Tibial artery (tissue), 4 donors: ENCODE measurements at regions not wholly inside any gene's neighbourhood (a gene's known extent, or its start where the extent isn't known, plus 50 kb on each side); places are given as distances from the start of the nearest gene placed in this dataset.

ENCODE experiments used
- DNase-seq, 2 donors: peaks; one replicate each; pipeline ENCODE4 v3.0.0-alpha.2; 2019
- H3K27ac ChIP-seq, 2 donors: fragments of 200-600 bp; sonication (generic) in 1 of 2; 1 replicate in 1 of 2; 2 replicates in 1 of 2; pipeline ENCODE4 v1.5.1; 2018 to 2019; ENCODE audit warnings: mild to moderate bottlenecking in 1 of 2
- H3K27me3 ChIP-seq, 2 donors: fragments of 200-600 bp; sonication (generic) in 1 of 2; one replicate each; pipeline versions ENCODE4 v1.5.1 to v1.6.0; 2016 to 2019
- H3K36me3 ChIP-seq, 3 donors: fragments of 200-600 bp; sonication (generic) in 2 of 3; one replicate each; pipeline ENCODE4 v1.5.1; 2016 to 2019; ENCODE audit warnings: mild to moderate bottlenecking in 2 of 3
- H3K4me1 ChIP-seq, 4 donors: fragments of 200-600 bp; sonication (generic) in 2 of 4; 1 replicate in 3 of 4; 2 replicates in 1 of 4; pipeline ENCODE4 v1.5.1; 2016 to 2019
- H3K4me3 ChIP-seq, 2 donors: fragments of 200-600 bp; sonication (generic) in 1 of 2; 1 replicate in 1 of 2; 2 replicates in 1 of 2; pipeline ENCODE4 v1.5.1; 2018 to 2019; ENCODE audit warnings: mild to moderate bottlenecking in 2 of 2
- H3K9me3 ChIP-seq, 3 donors: fragments of 200-600 bp; sonication (generic) in 1 of 3; one replicate each; pipeline ENCODE4 v1.5.1; 2016 to 2019
- intact Hi-C: fragments of 100-400 bp; cut with DNase I; formaldehyde crosslinking; loops from one replicate; pipeline ENCODE4 v1.15.0; 2023; ENCODE audit warnings: low total_unique reads
- TF ChIP-seq, protein P1 (sequence below), 2 experiments: fragments of 200-600 bp in 1 of 2; fragments of 450-650 bp in 1 of 2; IDR thresholded peaks; one replicate each; pipeline ENCODE4 v1.5.1; 2017 to 2019; ENCODE audit warnings: antibody characterized with exemption in 2 of 2, mild to moderate bottlenecking in 1 of 2, moderate library complexity in 1 of 2

DNA sequence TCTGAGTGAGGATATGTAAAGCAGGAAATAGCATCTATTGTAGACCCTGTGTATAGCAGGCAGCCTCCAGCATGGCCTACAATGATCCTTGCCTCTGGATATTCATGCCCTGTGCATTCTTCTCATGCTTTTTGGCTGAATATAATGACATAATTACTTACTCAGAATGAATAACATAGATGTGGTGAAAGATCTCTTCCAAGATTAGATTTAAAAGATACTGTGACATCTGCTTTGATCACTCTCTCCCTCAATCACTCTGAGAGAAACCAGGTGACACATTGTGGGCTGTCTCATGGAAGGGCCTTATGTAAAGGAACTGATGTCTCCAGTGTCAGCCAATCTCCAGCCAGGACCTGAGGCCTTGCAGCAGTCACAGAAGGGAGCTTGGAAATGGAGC lies 376.7 kb downstream of the DNAH5 start:
- TF ChIP-seq, protein P1, sequence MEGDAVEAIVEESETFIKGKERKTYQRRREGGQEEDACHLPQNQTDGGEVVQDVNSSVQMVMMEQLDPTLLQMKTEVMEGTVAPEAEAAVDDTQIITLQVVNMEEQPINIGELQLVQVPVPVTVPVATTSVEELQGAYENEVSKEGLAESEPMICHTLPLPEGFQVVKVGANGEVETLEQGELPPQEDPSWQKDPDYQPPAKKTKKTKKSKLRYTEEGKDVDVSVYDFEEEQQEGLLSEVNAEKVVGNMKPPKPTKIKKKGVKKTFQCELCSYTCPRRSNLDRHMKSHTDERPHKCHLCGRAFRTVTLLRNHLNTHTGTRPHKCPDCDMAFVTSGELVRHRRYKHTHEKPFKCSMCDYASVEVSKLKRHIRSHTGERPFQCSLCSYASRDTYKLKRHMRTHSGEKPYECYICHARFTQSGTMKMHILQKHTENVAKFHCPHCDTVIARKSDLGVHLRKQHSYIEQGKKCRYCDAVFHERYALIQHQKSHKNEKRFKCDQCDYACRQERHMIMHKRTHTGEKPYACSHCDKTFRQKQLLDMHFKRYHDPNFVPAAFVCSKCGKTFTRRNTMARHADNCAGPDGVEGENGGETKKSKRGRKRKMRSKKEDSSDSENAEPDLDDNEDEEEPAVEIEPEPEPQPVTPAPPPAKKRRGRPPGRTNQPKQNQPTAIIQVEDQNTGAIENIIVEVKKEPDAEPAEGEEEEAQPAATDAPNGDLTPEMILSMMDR (IDR thresholded peaks at IDR 0.05): no peak
- Histone ChIP-seq H3K36me3 (no peaks in the 10 kb centered on the region), H3K4me1 (no peaks in the 10 kb centered on the region), H3K4me3 (no peak overlapping the region), H3K9me3 (peaks cover 0 to under 1% (median 0%) of the 10 kb centered on the region in 3 donors), H3K27ac (no peak overlapping the region), H3K27me3 (no peaks in the 10 kb centered on the region)
- DNase-seq: no peak
- intact Hi-C loops: no loop called here

DNA sequence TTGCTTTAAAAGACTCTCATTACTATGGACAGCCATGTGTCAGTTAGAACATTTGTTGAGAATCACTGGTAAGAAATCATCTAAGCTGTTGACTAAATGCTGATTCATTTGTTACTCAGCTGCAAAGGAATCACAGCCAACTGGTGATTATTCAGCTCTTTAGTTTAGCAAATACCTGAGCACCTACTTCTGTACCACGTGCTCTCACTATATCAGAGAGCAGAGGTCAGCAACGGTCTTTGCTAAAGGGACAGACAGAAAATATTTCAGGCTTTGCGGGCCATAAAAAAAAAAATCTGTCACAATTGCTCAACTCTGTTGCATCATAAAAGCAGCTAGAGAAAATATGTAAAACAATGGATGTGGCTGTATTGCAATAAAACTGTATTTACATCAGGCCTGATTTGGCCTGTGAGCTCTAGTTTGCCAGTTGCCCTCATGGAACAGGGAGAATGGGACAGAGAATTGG lies 377.6 kb downstream of the DNAH5 start:
- Histone ChIP-seq H3K27ac (no peak overlapping the region), H3K9me3 (peaks cover 0 to 2% (median 0%) of the 10 kb centered on the region in 3 donors), H3K36me3 (no peaks in the 10 kb centered on the region), H3K27me3 (no peaks in the 10 kb centered on the region), H3K4me1 (no peaks in the 10 kb centered on the region), H3K4me3 (no peak overlapping the region)
- DNase-seq: no peak
- TF ChIP-seq, protein P1 (IDR thresholded peaks at IDR 0.05): no peak
- intact Hi-C loops: no loop called here

DNA sequence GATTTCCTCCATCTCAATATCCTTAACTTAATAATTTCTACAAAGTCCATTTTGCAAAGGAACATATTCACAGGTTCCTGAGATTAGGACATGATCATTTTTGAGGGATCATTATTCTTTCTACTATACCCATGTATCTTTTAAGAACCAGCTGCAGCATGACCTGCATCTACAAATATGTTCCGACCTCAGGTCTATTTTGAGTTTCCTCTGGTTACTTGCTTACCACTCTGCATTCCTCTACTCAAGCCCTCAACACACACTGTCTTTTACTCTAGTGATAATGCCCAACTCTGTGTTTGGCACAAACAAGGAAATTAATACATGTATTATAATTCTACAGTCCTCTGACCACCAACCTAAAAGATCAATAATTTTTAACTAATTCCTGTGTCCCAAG lies 386.1 kb downstream of the DNAH5 start:
- intact Hi-C loops: no loop called here
- Histone ChIP-seq H3K36me3 (no peaks in the 10 kb centered on the region), H3K27ac (no peak overlapping the region), H3K27me3 (no peaks in the 10 kb centered on the region), H3K9me3 (peaks cover 0 to 2% (median 0%) of the 10 kb centered on the region in 3 donors), H3K4me3 (no peak overlapping the region), H3K4me1 (no peaks in the 10 kb centered on the region)
- no peak for DNase-seq
- TF ChIP-seq, protein P1 (IDR thresholded peaks at IDR 0.05): no peak

DNA sequence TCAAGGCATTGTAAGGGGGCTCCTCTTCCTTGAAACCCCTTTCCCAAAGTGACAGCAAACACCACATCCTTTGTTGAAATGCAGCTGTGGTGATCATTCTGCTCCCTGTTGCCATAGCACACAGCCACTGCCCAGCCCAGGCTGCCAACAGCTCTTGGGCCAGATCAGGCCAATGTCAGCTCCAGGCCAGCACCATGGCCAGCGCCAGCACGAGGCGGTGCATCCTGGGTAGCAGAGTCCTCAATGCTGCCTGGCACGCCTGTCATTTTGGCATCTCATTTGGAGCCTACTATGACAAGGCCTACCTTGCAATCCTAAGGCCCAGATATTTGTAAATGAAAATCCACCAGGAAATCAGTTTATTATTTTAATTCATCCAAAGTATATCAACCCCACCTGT lies 390.6 kb downstream of the DNAH5 start:
- DNase-seq: no peak
- H3K4me1 ChIP-seq: no peaks in the 10 kb centered on the region
- intact Hi-C loops: no loop called here

DNA sequence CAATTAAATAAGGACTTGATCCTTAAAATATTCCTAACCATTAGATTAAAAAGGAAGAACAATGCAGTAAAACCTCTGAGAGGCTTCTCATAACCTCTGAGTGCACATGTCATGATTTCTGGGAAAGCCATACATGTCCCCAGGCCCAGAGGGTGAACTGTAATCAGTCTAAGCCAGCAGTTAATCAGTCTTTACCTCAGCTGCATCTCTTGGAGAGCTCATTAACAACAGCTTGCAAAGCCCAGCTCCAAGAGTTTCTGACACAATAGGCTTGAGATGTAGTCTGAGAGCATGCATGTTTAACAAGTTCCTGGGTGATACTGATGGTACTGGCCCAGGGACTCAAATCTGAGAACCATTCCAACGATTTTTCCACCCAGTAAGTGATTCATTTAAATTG lies 392.1 kb downstream of the DNAH5 start:
- Histone ChIP-seq H3K27ac (no peak overlapping the region), H3K27me3 (no peaks in the 10 kb centered on the region), H3K4me3 (no peak overlapping the region), H3K4me1 (no peaks in the 10 kb centered on the region), H3K36me3 (no peaks in the 10 kb centered on the region), H3K9me3 (no peaks in the 10 kb centered on the region)
- intact Hi-C loops: no loop called here
- no peak for DNase-seq
- TF ChIP-seq, protein P1 (IDR thresholded peaks at IDR 0.05): no peak

More for the DNA sequence above, 390.6 kb downstream of the DNAH5 start:
- TF ChIP-seq, protein P1 (IDR thresholded peaks at IDR 0.05): no peak
- Histone ChIP-seq H3K27me3 (no peaks in the 10 kb centered on the region), H3K27ac (no peak overlapping the region), H3K36me3 (no peaks in the 10 kb centered on the region), H3K4me3 (no peak overlapping the region), H3K9me3 (no peaks in the 10 kb centered on the region)

DNA sequence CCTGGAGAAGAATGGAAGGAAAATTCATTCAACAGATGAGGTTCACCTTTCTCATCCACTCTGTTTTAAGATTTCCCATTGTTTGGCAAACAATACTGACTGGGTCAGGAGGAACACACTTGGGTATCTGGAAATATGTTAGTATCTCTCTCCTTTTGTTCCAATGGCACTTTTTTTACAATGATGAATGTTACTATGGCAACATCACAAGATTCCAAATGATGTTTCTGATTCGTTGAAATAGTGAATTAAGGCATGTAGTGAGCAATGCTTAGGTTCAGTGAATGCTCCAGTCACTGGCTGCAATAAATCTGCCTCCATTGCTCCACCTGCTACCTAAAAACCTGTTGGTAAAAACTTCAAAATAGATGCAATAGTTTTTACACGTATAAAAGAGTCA lies 392.8 kb downstream of the DNAH5 start:
- TF ChIP-seq, protein P1 (IDR thresholded peaks at IDR 0.05): no peak
- H3K27me3 ChIP-seq: no peaks in the 10 kb centered on the region
- H3K4me3 ChIP-seq: no peak overlapping the region
- intact Hi-C loops: no loop called here
- H3K4me1 ChIP-seq: no peaks in the 10 kb centered on the region
- H3K36me3 ChIP-seq: no peaks in the 10 kb centered on the region
- H3K9me3 ChIP-seq: no peaks in the 10 kb centered on the region
- no peak overlapping the region for H3K27ac ChIP-seq
- DNase-seq: no peak
